Activated T-cell treated with anti-CD3 and anti-CD28 coated beads for 24 hours (primary cell): ENCODE measurements at regions not wholly inside any gene's neighbourhood (a gene's known extent, or its start where the extent isn't known, plus 50 kb on each side); places are given as distances from the start of the nearest gene placed in this dataset.

Experiments used
- DNase-seq: peaks from one replicate; pipeline ENCODE4 v3.0.0-alpha.2; 2020; ENCODE audit warnings: low read depth

GRCh38 chr7:41910940-41911600 is 208.2 kb upstream of the INHBA start:
- DNase-seq, result no peak

DNA sequence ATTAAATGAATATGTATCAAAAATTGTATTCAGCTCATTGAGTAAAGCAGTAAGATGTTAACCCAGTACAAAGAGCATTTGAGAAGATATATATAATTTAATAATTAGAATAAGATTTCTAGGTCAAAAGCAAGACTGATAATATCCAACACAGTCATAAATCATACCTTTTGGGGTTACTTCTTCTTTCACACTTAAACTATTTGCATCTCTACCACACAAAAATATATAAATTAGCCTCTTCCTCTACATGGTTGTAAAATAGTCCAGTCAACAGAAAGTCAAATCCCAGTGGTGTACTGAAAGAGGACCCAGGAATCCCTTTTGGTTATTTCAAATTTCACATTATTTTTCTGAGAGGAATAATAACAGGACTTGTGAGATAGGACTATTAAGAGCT is 204.6 kb upstream of the INHBA start:
- no peak for DNase-seq

GRCh38 chr7:41900532-41900931 is 197.6 kb upstream of the INHBA start:
- no peak for DNase-seq

DNA sequence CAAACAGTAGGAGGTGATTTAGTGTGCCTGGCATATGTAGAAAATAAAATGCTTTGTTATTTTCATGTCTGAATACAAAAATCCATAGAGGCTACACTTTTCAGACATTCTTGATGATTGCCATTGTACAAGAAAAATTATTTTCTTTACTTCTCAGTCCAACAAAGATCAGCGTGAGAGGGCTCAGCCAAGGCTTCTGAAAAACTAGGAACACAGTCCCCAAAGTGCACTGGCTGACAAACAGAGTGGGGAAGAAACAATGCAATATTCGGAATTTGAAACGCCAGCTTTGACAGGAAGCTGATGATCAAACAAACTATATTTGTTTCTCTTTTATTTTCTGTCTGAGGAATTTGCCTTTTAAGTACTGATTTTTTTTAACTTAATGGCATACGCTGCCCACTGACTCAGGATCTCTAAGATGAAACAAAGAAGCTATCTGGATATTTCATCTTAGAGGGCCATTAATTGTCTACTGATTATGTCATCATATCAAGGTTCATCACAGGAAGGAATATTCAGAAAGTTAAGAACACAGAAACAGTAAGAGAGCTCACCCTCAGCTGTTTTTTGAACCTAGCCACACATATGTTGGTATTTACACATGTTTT is 197.0 kb upstream of the INHBA start:
- no peak for DNase-seq

DNA sequence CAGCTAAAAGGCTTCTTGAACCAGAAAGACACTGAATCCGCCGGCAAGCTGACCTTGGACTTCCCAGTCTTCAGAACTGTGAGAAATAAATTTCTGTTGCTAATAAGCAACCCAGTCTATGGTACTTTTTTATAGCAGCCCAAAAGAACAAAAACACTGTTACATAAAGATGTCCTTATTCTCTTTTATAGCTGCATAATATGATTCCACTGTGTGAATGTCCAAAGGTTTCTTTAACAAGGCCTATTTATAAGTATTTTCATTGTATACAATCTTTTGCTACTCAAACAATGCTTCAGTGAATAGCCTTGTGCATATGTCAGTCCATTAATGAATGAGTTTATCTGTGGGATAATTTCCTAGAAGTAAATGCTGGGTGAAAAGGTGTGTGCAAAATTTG is 190.8 kb upstream of the INHBA start:
- DNase-seq, result no peak

DNA sequence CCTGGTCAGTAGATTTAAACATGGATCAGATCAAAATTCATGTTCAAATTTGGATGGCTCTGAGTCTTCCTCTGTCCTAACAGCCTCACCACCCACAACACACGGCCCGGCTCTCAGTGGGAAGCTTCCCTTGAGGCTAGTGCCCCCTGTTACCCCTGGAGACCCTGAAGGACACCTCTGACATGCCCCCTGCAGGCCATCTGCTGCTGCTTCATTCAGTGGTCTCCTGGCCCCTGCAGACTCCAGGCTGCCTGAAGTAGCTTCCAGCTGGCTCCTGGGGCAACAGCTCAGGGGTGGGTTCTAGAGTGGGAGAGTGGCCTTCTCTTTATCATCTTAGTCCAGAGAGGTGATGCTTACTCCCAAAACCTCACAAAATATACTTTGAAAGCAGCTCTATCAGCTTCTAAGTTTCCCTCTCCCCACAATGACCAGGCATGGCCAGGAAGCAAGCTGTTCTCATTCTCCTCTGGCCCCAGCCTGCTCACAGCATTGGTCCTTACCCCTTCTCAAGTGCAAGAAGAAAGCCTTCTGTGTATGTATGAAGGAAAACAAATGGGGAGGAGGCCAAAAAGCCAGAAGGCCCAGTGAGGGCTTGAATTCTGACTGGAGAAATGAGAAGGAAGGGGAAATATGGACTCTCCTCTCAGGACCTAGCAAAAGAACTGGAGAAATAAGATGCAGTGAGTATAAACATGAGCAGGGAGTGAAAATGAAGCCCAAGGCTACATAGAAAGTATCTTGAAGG is 189.6 kb upstream of the INHBA start:
- DNase-seq, result no peak

- DNase-seq, result no peak
Observed at GRCh38 chr7:41891950-41892349, 189.1 kb upstream of the INHBA start.

DNA sequence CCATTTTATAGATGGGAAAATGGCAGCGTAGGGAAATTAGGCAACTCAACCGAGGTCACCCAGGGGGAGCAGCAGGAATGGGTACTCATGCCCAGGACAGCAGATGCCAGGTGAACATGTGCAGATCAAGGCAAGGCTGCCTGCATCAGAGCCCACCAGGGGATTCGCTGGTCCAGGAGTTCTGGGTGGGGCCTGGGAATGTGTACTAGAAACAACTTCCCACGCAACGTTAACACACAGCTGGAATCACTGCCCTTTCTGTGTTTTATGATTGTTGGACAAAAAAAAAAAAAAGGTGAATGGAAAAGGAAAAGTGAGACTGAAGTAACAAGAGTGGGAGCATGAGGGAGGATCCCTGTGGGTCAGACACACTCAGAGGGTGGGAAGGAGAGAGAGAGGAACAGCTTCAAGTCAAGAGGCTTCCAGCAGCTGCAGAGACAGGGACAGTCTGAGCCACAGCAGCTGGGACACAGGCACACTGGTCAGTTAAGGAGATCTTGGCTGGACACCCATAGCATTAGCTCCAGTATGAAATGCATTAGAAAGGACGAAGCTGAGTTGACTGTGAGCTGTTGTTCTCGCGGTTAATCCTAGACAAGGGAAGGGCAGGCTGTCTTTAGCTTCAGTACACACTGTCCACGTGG is 187.9 kb upstream of the INHBA start:
- DNase-seq, result no peak

- no peak for DNase-seq
Observed at GRCh38 chr7:41889472-41889871, 186.6 kb upstream of the INHBA start.

DNA sequence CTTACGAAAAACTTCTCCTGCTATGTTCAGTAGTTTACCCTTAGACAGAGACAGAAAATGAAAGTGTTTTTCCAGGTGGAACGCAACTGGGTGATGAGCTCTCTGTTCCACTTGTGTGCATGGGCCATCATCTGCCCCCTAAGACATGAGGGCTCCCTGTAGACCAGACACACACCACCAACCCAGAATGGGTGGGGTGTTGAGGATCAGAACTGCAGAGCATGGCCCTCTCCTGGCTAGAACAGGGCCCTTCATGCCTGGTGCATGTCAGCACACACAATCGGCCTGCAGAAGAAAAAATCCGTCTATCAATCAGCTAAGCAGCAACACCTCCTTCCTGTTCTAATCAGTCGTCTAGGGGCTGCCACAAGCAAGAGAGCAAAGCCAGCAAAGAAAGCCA is 186.2 kb upstream of the INHBA start:
- no peak for DNase-seq

DNA sequence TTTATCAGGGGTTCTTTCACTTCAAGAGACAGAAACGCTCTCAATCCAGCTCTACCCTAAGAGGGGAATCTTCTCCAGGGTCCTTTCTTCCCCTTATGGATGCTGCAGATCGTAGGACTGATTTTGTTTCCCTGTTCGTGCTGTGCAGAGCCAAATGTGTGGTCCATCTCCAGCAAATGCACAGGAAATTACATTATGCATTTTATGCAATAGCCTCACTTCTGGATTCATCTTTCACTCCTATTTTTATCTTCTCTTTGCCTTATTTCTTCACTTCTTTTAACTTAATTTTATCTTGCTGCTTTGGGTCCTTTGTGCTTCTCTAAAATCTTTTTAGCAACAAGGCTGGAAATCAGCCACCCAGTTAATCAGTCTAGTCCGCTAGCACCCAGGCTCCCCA is 184.5 kb upstream of the INHBA start:
- DNase-seq, result no peak

GRCh38 chr7:41886901-41887311 is 184.0 kb upstream of the INHBA start:
- no peak for DNase-seq

GRCh38 chr7:41886262-41886900 is 183.5 kb upstream of the INHBA start:
- no peak for DNase-seq

DNA sequence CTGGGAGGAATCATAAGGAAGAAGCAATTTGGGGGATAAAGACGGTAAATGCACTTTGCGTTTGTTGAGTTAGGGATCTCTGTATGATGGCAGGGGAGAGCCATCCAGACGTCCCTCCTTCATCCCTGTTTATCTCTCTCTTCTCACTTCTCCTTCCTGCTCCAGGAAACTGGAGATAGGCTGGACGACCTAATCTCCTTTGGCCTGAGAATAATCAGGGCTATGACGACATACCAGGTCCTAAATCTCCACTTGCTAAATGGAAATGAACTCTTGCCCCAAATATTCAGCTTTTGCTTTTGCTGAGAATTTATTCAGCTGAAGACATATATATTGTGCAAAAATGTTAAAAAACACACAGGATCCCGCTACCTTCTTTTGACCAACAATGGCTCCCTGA is 182.9 kb upstream of the INHBA start:
- DNase-seq, result no peak

DNA sequence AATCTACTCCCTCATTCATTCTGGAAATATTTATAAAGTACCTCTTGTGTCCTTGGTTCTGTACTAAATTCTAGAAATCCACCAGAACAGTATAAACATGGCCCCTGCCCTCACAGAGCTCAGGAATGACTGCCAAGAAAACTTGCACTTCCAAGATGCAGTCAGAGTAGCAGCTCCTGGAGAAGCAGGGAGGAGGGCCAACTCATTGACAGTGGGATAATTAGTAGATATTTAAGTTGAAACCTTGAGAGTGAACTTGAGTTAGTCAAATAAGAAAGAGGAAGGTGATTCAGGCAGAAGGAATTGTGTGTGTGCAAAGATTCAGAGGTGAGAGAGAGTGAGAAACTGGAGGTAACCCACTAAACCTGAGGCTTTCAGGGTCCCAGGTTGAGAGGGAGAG is 182.2 kb upstream of the INHBA start:
- DNase-seq, result no peak

DNA sequence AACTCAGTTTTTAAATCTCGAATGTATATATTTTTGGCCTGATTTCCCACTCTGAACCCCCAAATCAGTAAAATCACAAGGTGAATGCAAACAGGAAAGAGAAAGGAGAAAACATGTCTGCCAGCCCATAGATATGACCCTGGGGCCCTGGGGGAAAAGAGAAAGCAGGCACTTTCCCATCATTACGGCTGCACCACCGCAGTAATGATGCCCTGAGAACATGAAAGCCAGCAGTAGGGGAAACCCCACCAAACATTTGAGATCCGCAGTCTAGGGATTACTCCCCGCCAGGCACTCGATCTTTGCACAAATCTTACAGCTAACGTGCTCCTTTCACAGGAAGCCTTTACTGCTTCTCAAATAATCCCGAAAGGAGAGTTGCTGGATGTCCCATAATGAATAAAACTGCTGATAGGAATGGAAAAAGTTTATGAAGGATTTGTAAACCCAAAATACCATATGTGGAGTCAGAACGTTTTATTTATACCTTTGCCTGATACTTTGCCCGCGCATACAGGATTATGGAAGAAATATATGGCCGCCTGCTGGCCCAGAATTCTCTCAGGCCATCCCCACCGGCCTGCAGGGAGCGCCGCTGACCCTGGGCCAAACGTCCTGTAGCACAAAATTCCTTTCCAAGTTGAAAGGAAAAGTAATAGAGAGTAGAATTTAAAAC is 180.0 kb upstream of the INHBA start:
- no peak for DNase-seq

DNA sequence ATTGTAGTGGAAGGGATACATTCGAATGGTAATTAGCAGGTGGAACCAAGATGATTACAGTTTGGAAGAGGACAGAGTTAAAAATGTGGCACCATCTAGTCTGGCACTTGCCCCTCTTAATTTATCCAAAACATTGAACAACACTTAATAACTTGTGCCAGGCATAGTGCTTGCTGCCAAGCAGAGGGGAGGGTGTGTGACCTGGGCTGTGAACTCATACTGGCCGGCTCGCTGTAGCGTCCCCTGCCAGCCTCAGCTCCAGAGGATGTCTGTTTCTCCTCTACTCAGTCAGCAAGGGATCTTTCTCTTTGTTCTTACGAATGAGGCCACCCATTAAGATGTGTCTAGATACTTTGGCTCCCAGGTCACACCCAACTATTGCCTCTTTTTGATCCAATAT is 179.4 kb upstream of the INHBA start:
- no peak for DNase-seq

- DNase-seq, result peak; percentile 72
Observed at GRCh38 chr7:41881331-41882130, 178.6 kb upstream of the INHBA start.

DNA sequence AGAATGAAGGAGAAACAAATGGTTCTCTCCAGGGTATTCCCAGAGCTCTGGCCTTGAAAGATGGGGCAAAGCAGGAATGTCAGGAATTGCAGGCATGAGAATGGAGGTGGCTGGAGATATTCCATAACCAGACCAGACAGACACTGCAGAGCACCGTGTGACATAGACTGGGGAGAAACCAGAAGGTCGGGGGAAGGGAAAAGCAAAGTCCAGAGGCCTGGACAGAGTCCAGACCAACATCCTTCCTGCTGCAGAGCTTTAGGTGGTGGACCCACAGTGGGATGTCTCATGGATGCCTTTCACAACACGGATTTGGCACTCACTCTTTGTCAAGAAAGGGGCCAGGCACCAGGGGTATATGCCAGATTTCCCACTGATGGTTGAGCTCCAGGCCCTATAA is 177.2 kb upstream of the INHBA start:
- DNase-seq, result no peak

DNA sequence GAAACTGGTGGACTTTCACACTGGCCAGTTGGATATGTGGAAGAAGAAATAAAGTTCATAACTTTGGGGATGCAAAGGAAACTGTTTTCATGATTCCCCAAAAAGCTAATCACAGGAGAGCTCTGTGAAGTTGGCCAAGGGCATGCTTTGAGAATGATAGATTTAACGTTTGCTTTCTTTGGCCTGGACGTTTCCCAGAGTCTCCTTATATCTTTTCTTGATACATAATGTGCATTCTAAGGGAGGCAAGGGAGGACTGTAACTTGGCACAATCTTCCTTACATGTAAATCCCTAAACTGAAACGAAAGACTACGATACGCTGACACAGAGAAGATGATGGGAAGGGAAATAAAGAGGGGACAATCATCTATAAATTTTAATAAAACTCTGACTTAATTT is 176.5 kb upstream of the INHBA start:
- DNase-seq, result no peak
